Heart left ventricle (tissue), 13 donors: ENCODE measurements at regions not wholly inside any gene's neighbourhood (a gene's known extent, or its start where the extent isn't known, plus 50 kb on each side); places are given as distances from the start of the nearest gene placed in this dataset.

Experiments
- POLR2A ChIP-seq, 2 donors: fragments of 450-650 bp; IDR thresholded peaks; one replicate each; pipeline ENCODE4 v1.6.1; 2017; ENCODE audit warnings: antibody characterized with exemption in 2 of 2, mild to moderate bottlenecking in 2 of 2, moderate library complexity in 2 of 2
- TF ChIP-seq, protein P1 (sequence below), 12 donors: fragments of 200-600 bp; sonication (generic) in 4 of 12; IDR thresholded peaks; one replicate each; pipeline versions ENCODE4 v1.5.0 to v1.8.0; 2018 to 2022; ENCODE audit warnings: antibody characterized with exemption in 12 of 12, mild to moderate bottlenecking in 5 of 12
- donor health status: ischemic (EF 13 %, LVEDD 7.1; RV severe dilation, severe dysfunction).
- donor health status: DM: no; HTN: yes; CAD: no.
- donor health status: DM: no; HTN: no; CAD: no.
- donor health status: ischemic (EF 25% LVEDD 6.9; RV normal size, moderate dysfunction).
- donor health status: ischemic (EF 25% LVEDD 5.7; RV mildly dilated, moderate dysfunction).
- donor health status: ischemic (EF 35%, LVEDD 5.7; RV mildly dilated, moderate dysfunction).
- donor health status: nonischemic (EF 11% LVEDD 7.7; RV severe dilation, severe dysfunction).
- donor health status: DM: yes; HTN: yes; CAD: no.
- donor health status: PGD.
- donor health status: ischemic (EF 29% LVEDD 5.4; RV normal size, mild dysfunction).
- donor health status: nonischemic (EF 23%, LVEDD 6.1; RV moderate dilation, normal function).

DNA sequence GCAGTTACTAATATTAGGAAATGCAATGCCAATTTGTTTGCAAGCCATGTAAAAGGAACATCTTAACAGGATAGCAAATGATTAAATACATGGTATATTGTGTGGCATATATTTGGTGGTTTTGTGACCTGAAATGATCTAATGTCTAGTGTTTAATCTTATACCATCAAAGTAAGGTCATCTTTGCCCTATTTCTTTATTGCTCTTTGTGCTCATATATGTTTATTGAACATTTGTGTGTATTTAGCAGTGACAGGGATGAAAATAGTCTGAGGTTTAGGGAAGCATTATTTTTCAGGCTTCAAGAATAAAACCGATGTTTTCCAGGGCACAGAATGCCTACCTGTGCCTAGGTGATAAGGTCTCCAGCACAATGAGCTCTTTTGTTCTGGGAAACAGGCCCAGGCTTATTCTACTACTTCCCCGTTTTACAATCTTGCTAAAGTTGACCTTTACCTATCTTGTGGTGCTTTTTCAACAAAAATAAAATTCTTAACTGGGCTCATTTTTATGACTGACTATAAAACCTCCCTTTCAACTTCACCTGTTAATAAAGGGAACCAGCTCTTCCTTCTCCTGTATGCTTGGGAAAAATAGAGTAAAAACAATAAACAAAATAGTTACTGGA is 105.6 kb upstream of the ANKH start:
- TF ChIP-seq, protein P1, sequence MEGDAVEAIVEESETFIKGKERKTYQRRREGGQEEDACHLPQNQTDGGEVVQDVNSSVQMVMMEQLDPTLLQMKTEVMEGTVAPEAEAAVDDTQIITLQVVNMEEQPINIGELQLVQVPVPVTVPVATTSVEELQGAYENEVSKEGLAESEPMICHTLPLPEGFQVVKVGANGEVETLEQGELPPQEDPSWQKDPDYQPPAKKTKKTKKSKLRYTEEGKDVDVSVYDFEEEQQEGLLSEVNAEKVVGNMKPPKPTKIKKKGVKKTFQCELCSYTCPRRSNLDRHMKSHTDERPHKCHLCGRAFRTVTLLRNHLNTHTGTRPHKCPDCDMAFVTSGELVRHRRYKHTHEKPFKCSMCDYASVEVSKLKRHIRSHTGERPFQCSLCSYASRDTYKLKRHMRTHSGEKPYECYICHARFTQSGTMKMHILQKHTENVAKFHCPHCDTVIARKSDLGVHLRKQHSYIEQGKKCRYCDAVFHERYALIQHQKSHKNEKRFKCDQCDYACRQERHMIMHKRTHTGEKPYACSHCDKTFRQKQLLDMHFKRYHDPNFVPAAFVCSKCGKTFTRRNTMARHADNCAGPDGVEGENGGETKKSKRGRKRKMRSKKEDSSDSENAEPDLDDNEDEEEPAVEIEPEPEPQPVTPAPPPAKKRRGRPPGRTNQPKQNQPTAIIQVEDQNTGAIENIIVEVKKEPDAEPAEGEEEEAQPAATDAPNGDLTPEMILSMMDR (IDR thresholded peaks at IDR 0.05): no peak
- no peak for TF ChIP-seq POLR2A (IDR thresholded peaks at IDR 0.05)
